ENCODE measurements at regions not wholly inside any gene's neighbourhood (a gene's known extent, or its start where the extent isn't known, plus 50 kb on each side); places are given as distances from the start of the nearest gene placed in this dataset.

DNA sequence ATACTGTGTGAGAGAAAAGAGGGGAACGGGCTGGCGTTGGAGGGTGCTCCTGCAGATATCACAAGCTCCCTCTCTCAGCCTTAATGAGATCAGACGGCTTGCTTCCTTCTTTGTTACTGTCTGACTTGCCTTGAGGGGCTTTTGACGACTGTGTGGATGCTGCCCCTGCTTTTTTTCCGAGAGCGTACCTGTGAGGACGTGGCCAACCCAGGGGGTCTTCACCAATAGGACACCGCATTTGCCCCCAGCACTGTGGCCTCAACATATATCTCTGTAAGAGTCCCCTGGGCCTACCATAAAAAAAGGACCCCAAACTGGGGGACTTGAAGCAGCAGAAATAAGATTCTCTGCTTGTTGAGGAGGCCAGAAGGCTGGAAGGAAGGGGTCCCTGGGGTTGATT is 143.9 kb downstream of the SHOX start:
- H2AFZ ChIP-seq (replicated peaks; ENCODE audit: low read length, poor library complexity), result no peak overlapping the region
- H4K20me1 ChIP-seq (ENCODE audit: insufficient read depth, low read length), result no peaks in the 10 kb centered on the region
- H2BK120ac ChIP-seq (ENCODE audit: low read depth, low read length), result no peak overlapping the region
- H2BK20ac ChIP-seq (ENCODE audit: low read depth, low read length), result no peak overlapping the region
- H3K4me1 ChIP-seq (ENCODE audit: control insufficient read depth, insufficient read depth, low read length), result no peaks in the 10 kb centered on the region
- no TSS peak for BruUV-seq (replicated peaks)
- CTCF ChIA-PET, result no interaction called here
- H3K27ac ChIP-seq (ENCODE audit: insufficient read depth, low read length), result no peak overlapping the region
- no peaks in the 10 kb centered on the region for H3K79me1 ChIP-seq (ENCODE audit: low read depth in 1 of 2, low read length in 2 of 2)
- H2BK5ac ChIP-seq (ENCODE audit: low read depth, low read length, poor library complexity, severe bottlenecking), result no peak overlapping the region
- POLR2A ChIA-PET (ENCODE audit: unreplicated experiment), result no interaction called here
- peaks cover 32% of the 10 kb centered on the region for H3K9me3 ChIP-seq (ENCODE audit: control insufficient read depth, insufficient read depth, low read length)
- H2AK5ac ChIP-seq (ENCODE audit: low read depth, low read length), result no peak overlapping the region
- no peak overlapping the region for H4K5ac ChIP-seq (ENCODE audit: low read depth, low read length)
- H2AK9ac ChIP-seq (replicated peaks; ENCODE audit: low read depth, low read length, poor library complexity), result no peak overlapping the region
- no peak overlapping the region for H3K56ac ChIP-seq (ENCODE audit: extremely low read depth, insufficient read depth, low read length)
- in situ Hi-C loops (cut with MboI; ENCODE audit: low sequenced_read_pairs), result no loop called here
- H4K91ac ChIP-seq (ENCODE audit: insufficient read depth, low read depth, low read length), result no peak overlapping the region
- H3K27me3 ChIP-seq (ENCODE audit: control insufficient read depth, insufficient read depth, low read length), result no peaks in the 10 kb centered on the region
- DNase-seq (no peak), ATAC-seq (ENCODE audit: low read depth) (no peak)
- H3K9me1 ChIP-seq (ENCODE audit: insufficient read depth, low read length), result no peaks in the 10 kb centered on the region
- intact Hi-C loops (cut with micrococcal nuclease), result no loop called here
- no peak overlapping the region for H3K4me2 ChIP-seq (ENCODE audit: low read depth, low read length)
- H3K4me3 ChIP-seq (ENCODE audit: insufficient read depth, low read depth, low read length), result no peak overlapping the region
- TF ChIP-seq POLR2A (IDR thresholded peaks at IDR 0.05; ENCODE audit: low read depth, low read length), result no peak
- TF ChIP-seq, protein P1, sequence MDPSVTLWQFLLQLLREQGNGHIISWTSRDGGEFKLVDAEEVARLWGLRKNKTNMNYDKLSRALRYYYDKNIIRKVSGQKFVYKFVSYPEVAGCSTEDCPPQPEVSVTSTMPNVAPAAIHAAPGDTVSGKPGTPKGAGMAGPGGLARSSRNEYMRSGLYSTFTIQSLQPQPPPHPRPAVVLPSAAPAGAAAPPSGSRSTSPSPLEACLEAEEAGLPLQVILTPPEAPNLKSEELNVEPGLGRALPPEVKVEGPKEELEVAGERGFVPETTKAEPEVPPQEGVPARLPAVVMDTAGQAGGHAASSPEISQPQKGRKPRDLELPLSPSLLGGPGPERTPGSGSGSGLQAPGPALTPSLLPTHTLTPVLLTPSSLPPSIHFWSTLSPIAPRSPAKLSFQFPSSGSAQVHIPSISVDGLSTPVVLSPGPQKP (IDR thresholded peaks at IDR 0.05; ENCODE audit: borderline replicate concordance, low read depth, low read length), result no peak
- no peak for TF ChIP-seq BHLHE40 (IDR thresholded peaks at IDR 0.05; ENCODE audit: low read depth, low read length)
- TF ChIP-seq MAFK (IDR thresholded peaks at IDR 0.05; ENCODE audit: low read depth, low read length), result no peak
- no peak for TF ChIP-seq RCOR1 (IDR thresholded peaks at IDR 0.05; ENCODE audit: insufficient replicate concordance, low read length)
- TF ChIP-seq CEBPB (IDR thresholded peaks at IDR 0.05; ENCODE audit: low read depth, low read length), result no peak
- TF ChIP-seq RFX5 (IDR thresholded peaks at IDR 0.05; ENCODE audit: low read depth, low read length), result no peak
- no peak for TF ChIP-seq RAD21 (IDR thresholded peaks at IDR 0.05; ENCODE audit: low read length)
- no peak for TF ChIP-seq NFE2L2 (IDR thresholded peaks at IDR 0.05; ENCODE audit: low read depth, low read length)
- no peaks in the 10 kb centered on the region for H3K36me3 ChIP-seq (ENCODE audit: control insufficient read depth, insufficient read depth, low read length)
- H2BK15ac ChIP-seq (ENCODE audit: low read depth, low read length), result no peak overlapping the region
- H3K23ac ChIP-seq (ENCODE audit: low read depth, low read length), result no peak overlapping the region
- no peak overlapping the region for H3K14ac ChIP-seq (replicated peaks; ENCODE audit: low read depth, low read length)
- H3K18ac ChIP-seq (ENCODE audit: low read depth, low read length), result no peak overlapping the region
- H3K4ac ChIP-seq (ENCODE audit: low read depth, low read length), result no peak overlapping the region
- dilution Hi-C loops (cut with HindIII; ENCODE audit: low sequenced_read_pairs, unreplicated experiment), result no loop called here
- H3K9ac ChIP-seq (ENCODE audit: low read depth, low read length), result no peak overlapping the region
- no peak overlapping the region for H4K8ac ChIP-seq (ENCODE audit: low read depth in 2 of 2, low read length in 2 of 2)
- no CpG with 5 or more reads among the region's 8 CpGs for WGBS, 2 experiments (ENCODE audit: extremely low coverage in 2 of 2, insufficient read length in 1 of 2)
